ENCODE measurements at regions not wholly inside any gene's neighbourhood (a gene's known extent, or its start where the extent isn't known, plus 50 kb on each side); places are given as distances from the start of the nearest gene placed in this dataset.
"Not testable (repeated sequence)": the region's sequence is repeated elsewhere in the genome, so short reads cannot be mapped to it uniquely, and the experiment has no call there.

- no peak for DNase-seq (ENCODE audit: low read depth in 2 of 2)
Measured at GRCh38 chr6:27624694-27625262, 151.9 kb upstream of the ZNF184 start.

- no peak for DNase-seq (ENCODE audit: low read depth in 2 of 2)
Measured at GRCh38 chr6:27623103-27623502, 150.2 kb upstream of the ZNF184 start.

- no peak for DNase-seq (ENCODE audit: low read depth in 2 of 2)
Measured at GRCh38 chr6:27619436-27619835, 146.5 kb upstream of the ZNF184 start.

- peak in 1 of 2 experiments; percentile 15 for DNase-seq (ENCODE audit: low read depth in 2 of 2)
Measured at GRCh38 chr6:27617700-27618689, 145.1 kb upstream of the ZNF184 start.

GRCh38 chr6:27617046-27617687 is 144.3 kb upstream of the ZNF184 start:
- DNase-seq (ENCODE audit: low read depth in 2 of 2): no peak

- no peak for DNase-seq (ENCODE audit: low read depth in 2 of 2)
Measured at GRCh38 chr6:27616328-27617045, 143.6 kb upstream of the ZNF184 start.

GRCh38 chr6:27611451-27611850 is 138.5 kb upstream of the ZNF184 start:
- no peak for DNase-seq (ENCODE audit: low read depth in 2 of 2)

- no peak for DNase-seq (ENCODE audit: low read depth in 2 of 2)
Measured at GRCh38 chr6:27608916-27609883, 136.3 kb upstream of the ZNF184 start.

DNA sequence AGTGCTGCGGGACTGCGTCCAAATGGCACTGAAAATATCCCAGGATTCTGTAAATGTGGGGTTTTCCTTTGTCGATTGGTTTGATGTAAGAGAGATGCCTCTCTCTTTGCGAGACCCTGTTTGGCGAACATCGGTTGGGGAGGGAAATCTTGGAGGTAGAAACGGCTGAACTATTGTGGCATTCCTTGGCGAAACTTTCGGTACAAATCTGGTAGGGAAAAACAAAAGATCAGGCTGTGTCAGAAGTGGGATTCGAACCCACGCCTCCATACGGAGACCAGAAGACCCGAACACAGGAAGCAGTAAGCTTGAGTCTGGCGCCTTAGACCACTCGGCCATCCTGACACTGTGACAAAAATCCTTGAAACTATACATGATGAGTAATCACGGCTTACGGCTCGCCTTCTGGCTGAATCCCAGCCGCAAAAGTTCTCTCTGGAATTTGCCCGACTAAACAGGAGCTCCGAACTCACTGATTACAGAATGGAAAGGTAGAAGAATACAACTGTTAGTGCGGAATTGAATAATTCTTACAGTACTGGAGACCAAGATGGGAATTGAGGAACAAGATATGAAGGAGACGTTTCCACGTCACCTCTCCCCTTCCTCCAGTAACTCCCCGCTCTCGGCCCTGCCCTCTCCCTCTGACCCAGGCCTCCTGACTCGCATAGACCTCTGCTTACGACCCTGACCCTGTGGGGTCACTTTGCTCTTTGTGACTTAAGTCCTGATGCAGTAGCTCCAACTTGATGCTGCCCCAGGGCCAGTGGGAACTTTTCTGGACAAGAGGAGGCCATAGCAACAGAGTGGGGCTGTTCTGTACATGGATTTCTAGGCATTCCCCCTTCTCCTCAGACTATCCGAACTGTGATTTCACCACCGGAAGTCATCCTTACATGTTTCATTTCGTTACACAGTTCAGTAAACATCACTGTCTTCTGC is 132.8 kb upstream of the ZNF184 start:
- peak in 1 of 2 experiments; percentile 31 for DNase-seq (ENCODE audit: low read depth in 2 of 2)

DNA sequence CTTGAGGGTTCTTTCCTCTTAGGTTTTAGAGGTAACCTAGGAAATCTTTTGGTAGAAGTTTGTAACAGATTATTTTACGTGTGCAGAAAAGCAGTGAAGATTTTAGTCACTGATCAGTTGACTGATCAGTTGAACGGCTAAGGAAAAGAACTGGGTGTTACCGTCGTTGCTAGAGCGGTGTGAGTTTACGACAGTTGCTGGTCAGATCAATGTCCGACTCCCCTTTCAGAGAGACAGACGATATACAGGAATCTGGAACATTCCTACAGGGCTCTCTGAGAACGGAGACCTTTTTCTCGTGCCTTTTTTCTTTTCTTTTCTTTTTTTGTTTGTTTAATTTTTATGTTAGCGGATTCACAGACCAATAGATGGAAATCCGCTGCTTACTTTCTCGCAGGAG is 132.1 kb upstream of the ZNF184 start:
- DNase-seq (ENCODE audit: low read depth in 2 of 2): no peak

DNA sequence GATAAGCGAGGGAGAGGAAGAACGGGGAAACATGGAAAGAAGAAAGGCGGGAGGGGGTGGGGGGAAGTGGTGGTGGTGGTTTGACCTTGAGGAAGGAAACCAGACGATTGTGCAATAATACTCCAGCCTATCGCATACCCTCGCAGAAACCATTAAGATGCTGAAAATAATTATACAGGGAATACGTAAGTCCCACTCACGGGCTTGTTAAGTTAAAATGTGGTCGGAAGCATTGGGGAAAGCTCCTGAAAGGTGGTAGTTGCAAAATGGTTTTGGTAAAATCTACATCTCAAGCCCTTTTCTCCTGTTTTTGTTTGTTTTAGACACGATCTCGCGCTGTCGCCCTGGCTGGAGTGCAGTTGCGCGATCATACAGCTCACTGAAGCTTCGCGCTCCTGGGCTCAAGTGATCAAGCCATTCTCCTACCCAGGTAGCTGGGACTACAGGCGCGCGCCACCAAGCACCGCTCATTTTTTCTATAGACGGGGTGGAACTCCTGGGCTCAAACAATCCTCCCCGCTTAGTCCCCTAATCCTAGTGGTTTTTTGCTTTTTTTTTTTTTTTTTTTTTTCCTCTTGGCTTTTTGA is 128.9 kb upstream of the ZNF184 start:
- no peak for DNase-seq (ENCODE audit: low read depth in 2 of 2)

DNA sequence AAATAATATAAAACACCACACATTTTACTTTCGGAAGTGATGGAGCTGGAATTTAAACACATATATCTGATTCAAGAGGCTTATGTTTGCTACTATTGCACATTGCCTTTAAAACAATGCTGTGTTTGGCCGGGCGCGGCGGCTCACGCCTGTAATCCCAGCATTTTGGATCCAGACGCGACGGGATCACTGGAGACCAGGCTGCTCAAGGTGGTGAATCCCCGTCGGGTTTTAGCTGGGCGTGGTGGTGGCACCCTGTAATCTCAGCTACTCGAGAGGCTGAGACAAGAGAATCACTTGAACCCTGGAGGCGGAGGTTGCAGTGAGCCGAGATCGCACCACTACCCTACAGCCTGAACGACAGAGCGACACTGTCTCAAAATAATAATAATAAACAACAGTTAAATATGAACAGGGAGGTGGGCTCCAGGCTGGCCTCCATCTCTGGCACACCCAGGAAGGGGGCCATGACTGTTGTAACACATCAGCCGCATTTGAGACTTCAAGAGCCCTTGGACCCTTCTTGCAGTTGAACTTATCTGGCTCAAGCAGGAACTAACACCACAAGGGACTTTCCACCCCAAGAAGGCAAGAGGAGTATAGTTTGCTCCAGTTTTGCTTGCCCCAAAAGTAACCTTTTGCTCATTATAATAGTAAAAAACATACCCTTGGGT is 127.1 kb upstream of the ZNF184 start:
- DNase-seq (ENCODE audit: low read depth in 2 of 2): no peak

DNA sequence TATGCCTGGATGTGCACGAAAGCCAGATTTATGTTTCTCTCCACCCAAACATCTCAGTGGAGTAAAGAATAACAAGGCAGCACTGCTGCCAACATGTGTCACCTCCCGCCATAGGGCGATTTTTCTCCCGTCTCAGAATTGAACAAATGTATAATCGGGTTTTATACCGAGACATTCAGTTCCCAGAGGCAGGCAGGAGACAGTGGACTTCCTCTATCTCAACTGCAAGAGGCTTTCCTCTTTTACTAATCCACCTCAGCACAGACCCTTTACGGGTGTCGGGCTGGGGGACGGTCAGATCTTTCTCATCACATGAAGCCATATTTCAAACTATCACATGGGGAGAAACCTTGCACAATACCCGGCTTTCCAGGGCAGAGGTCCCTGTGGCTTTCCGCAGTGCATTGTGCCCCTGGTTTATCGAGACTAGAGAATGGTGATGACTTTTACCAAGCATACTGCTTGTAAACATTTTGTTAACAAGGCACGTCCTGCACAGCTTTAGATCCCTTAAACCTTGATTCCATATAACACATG is 124.2 kb upstream of the ZNF184 start:
- not testable (repeated sequence) for DNase-seq (ENCODE audit: low read depth in 2 of 2)

GRCh38 chr6:27593861-27594260 is 121.0 kb upstream of the ZNF184 start:
- no peak for DNase-seq (ENCODE audit: low read depth in 2 of 2)

- no peak for DNase-seq (ENCODE audit: low read depth in 2 of 2)
Measured at GRCh38 chr6:27593200-27593818, 120.4 kb upstream of the ZNF184 start.

DNA sequence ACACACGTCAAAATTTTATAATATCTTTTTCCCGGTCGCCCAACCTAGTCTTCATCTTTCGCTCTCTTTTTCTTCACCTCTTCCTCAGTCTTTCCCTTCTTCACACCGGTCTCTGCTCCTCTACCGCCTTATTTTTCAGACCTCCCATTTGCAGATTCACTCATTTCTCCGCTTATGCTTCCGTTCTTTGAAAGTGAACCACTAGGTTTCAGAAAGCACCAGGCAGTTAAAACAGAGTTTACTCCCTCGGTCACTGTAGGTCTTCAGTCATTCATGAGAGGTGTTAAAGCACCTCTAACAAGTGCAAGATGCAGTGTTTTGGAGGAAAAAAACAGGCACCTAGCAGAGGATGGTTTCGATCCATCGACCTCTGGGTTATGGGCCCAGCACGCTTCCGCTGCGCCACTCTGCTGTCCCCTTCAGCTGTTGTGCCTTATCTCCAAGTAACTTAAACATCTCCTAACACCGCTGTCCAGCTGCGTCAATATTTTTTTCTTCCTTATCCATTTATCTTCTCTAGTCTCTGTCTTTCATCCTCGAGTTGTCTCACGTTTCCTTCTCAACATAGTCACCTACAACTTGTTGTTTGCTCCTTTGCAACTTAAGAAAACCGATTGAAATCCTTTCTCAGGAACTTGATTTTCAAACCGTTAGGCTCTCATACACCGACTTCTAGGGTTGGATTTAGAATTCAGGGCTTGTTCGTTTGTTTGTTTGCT is 119.7 kb upstream of the ZNF184 start:
- peak; percentile 31 to 46 for DNase-seq (ENCODE audit: low read depth in 2 of 2)
